ENCODE measurements at regions not wholly inside any gene's neighbourhood (a gene's known extent, or its start where the extent isn't known, plus 50 kb on each side); places are given as distances from the start of the nearest gene placed in this dataset.

DNA sequence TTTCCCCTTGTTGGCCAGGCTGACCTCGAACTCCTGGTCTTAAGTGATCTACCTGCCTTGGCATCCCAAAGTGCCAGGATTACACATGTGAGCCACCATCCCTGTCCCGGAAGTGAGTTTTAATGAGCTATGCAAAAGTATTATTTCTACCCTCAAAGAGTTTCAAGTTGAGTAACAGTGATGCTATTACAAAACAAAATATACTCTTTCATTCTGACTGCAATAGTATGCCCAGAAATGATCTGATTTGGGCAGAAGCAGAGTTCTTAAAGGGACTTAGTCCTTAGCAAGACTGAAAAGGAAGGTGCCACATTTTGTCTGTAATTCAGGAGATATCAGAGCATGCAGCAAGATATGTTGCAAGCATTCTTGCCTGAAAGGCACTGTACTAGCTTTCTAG is 375.4 kb downstream of the NUF2 start:
- TF ChIP-seq TAF1 (IDR thresholded peaks at IDR 0.05; ENCODE audit: low read depth) (no peak), EGR1 (IDR thresholded peaks at IDR 0.05) (no peak), EP300 (IDR thresholded peaks at IDR 0.05; ENCODE audit: borderline replicate concordance) (no peak), YY1 (IDR thresholded peaks at IDR 0.05; ENCODE audit: low read depth) (no peak), ZBTB7A (IDR thresholded peaks at IDR 0.05; ENCODE audit: low read depth) (no peak)
- TF ChIP-seq, protein P1, sequence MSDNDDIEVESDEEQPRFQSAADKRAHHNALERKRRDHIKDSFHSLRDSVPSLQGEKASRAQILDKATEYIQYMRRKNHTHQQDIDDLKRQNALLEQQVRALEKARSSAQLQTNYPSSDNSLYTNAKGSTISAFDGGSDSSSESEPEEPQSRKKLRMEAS (IDR thresholded peaks at IDR 0.05) = no peak
- TF ChIP-seq, protein P2, sequence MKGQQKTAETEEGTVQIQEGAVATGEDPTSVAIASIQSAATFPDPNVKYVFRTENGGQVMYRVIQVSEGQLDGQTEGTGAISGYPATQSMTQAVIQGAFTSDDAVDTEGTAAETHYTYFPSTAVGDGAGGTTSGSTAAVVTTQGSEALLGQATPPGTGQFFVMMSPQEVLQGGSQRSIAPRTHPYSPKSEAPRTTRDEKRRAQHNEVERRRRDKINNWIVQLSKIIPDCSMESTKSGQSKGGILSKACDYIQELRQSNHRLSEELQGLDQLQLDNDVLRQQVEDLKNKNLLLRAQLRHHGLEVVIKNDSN (IDR thresholded peaks at IDR 0.05) = no peak
